ENCODE measurements at regions not wholly inside any gene's neighbourhood (a gene's known extent, or its start where the extent isn't known, plus 50 kb on each side); places are given as distances from the start of the nearest gene placed in this dataset.

GRCh38 chr3:146715170-146715569 lies 110.0 kb upstream of the PLSCR5 start:
- Histone ChIP-seq H3K56ac (ENCODE audit: low read length) (no peak overlapping the region), H4K8ac (ENCODE audit: low read depth, low read length) (no peak overlapping the region), H3K36me3 (ENCODE audit: control insufficient read depth, insufficient read depth, low read length) (no peaks in the 10 kb centered on the region), H3K79me2 (ENCODE audit: control insufficient read depth, insufficient read depth, low read length) (no peaks in the 10 kb centered on the region), H3K27ac (ENCODE audit: low read depth, low read length) (no peak overlapping the region), H2BK120ac (ENCODE audit: low read depth, low read length) (no peak overlapping the region), H3K18ac (ENCODE audit: low read length) (no peak overlapping the region), H3K4me2 (ENCODE audit: low read length) (no peak overlapping the region), H3K9ac (ENCODE audit: low read length) (no peak overlapping the region), H3K79me1 (ENCODE audit: low read length) (no peaks in the 10 kb centered on the region), H2BK5ac (ENCODE audit: low read length) (no peak overlapping the region), H3K4me1 (ENCODE audit: control insufficient read depth, low read depth, low read length) (no peaks in the 10 kb centered on the region), H2BK15ac (replicated peaks; ENCODE audit: low read depth) (no peak overlapping the region), H2AK5ac (ENCODE audit: low read length) (no peak overlapping the region), H3K27me3 (ENCODE audit: insufficient read depth, low read length, poor library complexity) (no peaks in the 10 kb centered on the region), H3K4me3 (ENCODE audit: low read length) (no peak overlapping the region), H4K5ac (ENCODE audit: low read length) (no peak overlapping the region), H3K23ac (ENCODE audit: low read length) (no peak overlapping the region), H3K4ac (ENCODE audit: low read depth, low read length) (no peak overlapping the region)
- DNase-seq: no peak

- no peak for DNase-seq
- no peak overlapping the region for H3K56ac ChIP-seq (ENCODE audit: low read length)
- no peak overlapping the region for H4K5ac ChIP-seq (ENCODE audit: low read length)
- H3K79me2 ChIP-seq (ENCODE audit: control insufficient read depth, insufficient read depth, low read length): no peaks in the 10 kb centered on the region
- H4K8ac ChIP-seq (ENCODE audit: low read depth, low read length): no peak overlapping the region
- H3K36me3 ChIP-seq (ENCODE audit: control insufficient read depth, insufficient read depth, low read length): no peaks in the 10 kb centered on the region
- no peaks in the 10 kb centered on the region for H3K27me3 ChIP-seq (ENCODE audit: insufficient read depth, low read length, poor library complexity)
- no peak overlapping the region for H3K23ac ChIP-seq (ENCODE audit: low read length)
- no peak overlapping the region for H3K4me2 ChIP-seq (ENCODE audit: low read length)
- no CpG with 5 or more reads among the region's 3 CpGs for WGBS (ENCODE audit: extremely low coverage, insufficient coverage, low lambda C conversion rate)
- no peak overlapping the region for H3K4ac ChIP-seq (ENCODE audit: low read depth, low read length)
- no peak overlapping the region for H3K27ac ChIP-seq (ENCODE audit: low read depth, low read length)
- no peak overlapping the region for H3K4me3 ChIP-seq (ENCODE audit: low read length)
- no peaks in the 10 kb centered on the region for H3K79me1 ChIP-seq (ENCODE audit: low read length)
- no peak overlapping the region for H2AK5ac ChIP-seq (ENCODE audit: low read length)
- H3K18ac ChIP-seq (ENCODE audit: low read length): no peak overlapping the region
- no peak overlapping the region for H2BK15ac ChIP-seq (replicated peaks; ENCODE audit: low read depth)
- no peak overlapping the region for H3K9ac ChIP-seq (ENCODE audit: low read length)
- no peak overlapping the region for H2BK120ac ChIP-seq (ENCODE audit: low read depth, low read length)
- H2BK5ac ChIP-seq (ENCODE audit: low read length): no peak overlapping the region
- no peaks in the 10 kb centered on the region for H3K4me1 ChIP-seq (ENCODE audit: control insufficient read depth, low read depth, low read length)
Observed at GRCh38 chr3:146712806-146713205, 107.7 kb upstream of the PLSCR5 start.

- 100% methylated on average over 1 of the region's 3 CpGs for WGBS (ENCODE audit: extremely low coverage, insufficient coverage, low lambda C conversion rate)
- no peak overlapping the region for H3K27ac ChIP-seq (ENCODE audit: low read depth, low read length)
- no peak for DNase-seq
- H3K4me2 ChIP-seq (ENCODE audit: low read length): no peak overlapping the region
- no peak overlapping the region for H2BK120ac ChIP-seq (ENCODE audit: low read depth, low read length)
- no peak overlapping the region for H2BK5ac ChIP-seq (ENCODE audit: low read length)
- H3K27me3 ChIP-seq (ENCODE audit: insufficient read depth, low read length, poor library complexity): no peaks in the 10 kb centered on the region
- no peak overlapping the region for H4K8ac ChIP-seq (ENCODE audit: low read depth, low read length)
- H2BK15ac ChIP-seq (replicated peaks; ENCODE audit: low read depth): no peak overlapping the region
- no peaks in the 10 kb centered on the region for H3K79me2 ChIP-seq (ENCODE audit: control insufficient read depth, insufficient read depth, low read length)
- no peak overlapping the region for H3K4ac ChIP-seq (ENCODE audit: low read depth, low read length)
- H3K9ac ChIP-seq (ENCODE audit: low read length): no peak overlapping the region
- no peaks in the 10 kb centered on the region for H3K79me1 ChIP-seq (ENCODE audit: low read length)
- no peak overlapping the region for H4K5ac ChIP-seq (ENCODE audit: low read length)
- H3K36me3 ChIP-seq (ENCODE audit: control insufficient read depth, insufficient read depth, low read length): no peaks in the 10 kb centered on the region
- H3K56ac ChIP-seq (ENCODE audit: low read length): no peak overlapping the region
- no peak overlapping the region for H3K4me3 ChIP-seq (ENCODE audit: low read length)
- H3K23ac ChIP-seq (ENCODE audit: low read length): no peak overlapping the region
- no peaks in the 10 kb centered on the region for H3K4me1 ChIP-seq (ENCODE audit: control insufficient read depth, low read depth, low read length)
- no peak overlapping the region for H3K18ac ChIP-seq (ENCODE audit: low read length)
- H2AK5ac ChIP-seq (ENCODE audit: low read length): no peak overlapping the region
Observed at GRCh38 chr3:146709969-146710368, 104.8 kb upstream of the PLSCR5 start.

- no CpG with 5 or more reads among the region's 2 CpGs for WGBS (ENCODE audit: extremely low coverage, insufficient coverage, low lambda C conversion rate)
- H2BK5ac ChIP-seq (ENCODE audit: low read length): no peak overlapping the region
- no peaks in the 10 kb centered on the region for H3K27me3 ChIP-seq (ENCODE audit: insufficient read depth, low read length, poor library complexity)
- H3K9ac ChIP-seq (ENCODE audit: low read length): no peak overlapping the region
- H2BK120ac ChIP-seq (ENCODE audit: low read depth, low read length): no peak overlapping the region
- DNase-seq: peak; percentile 51
- no peak overlapping the region for H3K56ac ChIP-seq (ENCODE audit: low read length)
- H3K23ac ChIP-seq (ENCODE audit: low read length): no peak overlapping the region
- no peak overlapping the region for H4K8ac ChIP-seq (ENCODE audit: low read depth, low read length)
- no peak overlapping the region for H3K4me2 ChIP-seq (ENCODE audit: low read length)
- H2AK5ac ChIP-seq (ENCODE audit: low read length): no peak overlapping the region
- no peaks in the 10 kb centered on the region for H3K79me2 ChIP-seq (ENCODE audit: control insufficient read depth, insufficient read depth, low read length)
- no peak overlapping the region for H3K27ac ChIP-seq (ENCODE audit: low read depth, low read length)
- no peaks in the 10 kb centered on the region for H3K4me1 ChIP-seq (ENCODE audit: control insufficient read depth, low read depth, low read length)
- H4K5ac ChIP-seq (ENCODE audit: low read length): no peak overlapping the region
- no peak overlapping the region for H3K4ac ChIP-seq (ENCODE audit: low read depth, low read length)
- no peaks in the 10 kb centered on the region for H3K79me1 ChIP-seq (ENCODE audit: low read length)
- H3K36me3 ChIP-seq (ENCODE audit: control insufficient read depth, insufficient read depth, low read length): no peaks in the 10 kb centered on the region
- no peak overlapping the region for H3K4me3 ChIP-seq (ENCODE audit: low read length)
- H3K18ac ChIP-seq (ENCODE audit: low read length): no peak overlapping the region
- H2BK15ac ChIP-seq (replicated peaks; ENCODE audit: low read depth): no peak overlapping the region
Observed at GRCh38 chr3:146705225-146705624, 100.1 kb upstream of the PLSCR5 start.

GRCh38 chr3:146702237-146702636 lies 97.1 kb upstream of the PLSCR5 start:
- H4K5ac ChIP-seq (ENCODE audit: low read length): no peak overlapping the region
- no peaks in the 10 kb centered on the region for H3K36me3 ChIP-seq (ENCODE audit: control insufficient read depth, insufficient read depth, low read length)
- DNase-seq: no peak
- no peak overlapping the region for H2BK5ac ChIP-seq (ENCODE audit: low read length)
- no peak overlapping the region for H3K9ac ChIP-seq (ENCODE audit: low read length)
- H3K4ac ChIP-seq (ENCODE audit: low read depth, low read length): no peak overlapping the region
- H3K79me1 ChIP-seq (ENCODE audit: low read length): no peaks in the 10 kb centered on the region
- H3K18ac ChIP-seq (ENCODE audit: low read length): no peak overlapping the region
- no peaks in the 10 kb centered on the region for H3K27me3 ChIP-seq (ENCODE audit: insufficient read depth, low read length, poor library complexity)
- H2AK5ac ChIP-seq (ENCODE audit: low read length): no peak overlapping the region
- H3K56ac ChIP-seq (ENCODE audit: low read length): no peak overlapping the region
- H2BK120ac ChIP-seq (ENCODE audit: low read depth, low read length): no peak overlapping the region
- no peak overlapping the region for H3K4me2 ChIP-seq (ENCODE audit: low read length)
- no peak overlapping the region for H3K23ac ChIP-seq (ENCODE audit: low read length)
- H3K4me1 ChIP-seq (ENCODE audit: control insufficient read depth, low read depth, low read length): no peaks in the 10 kb centered on the region
- no peak overlapping the region for H3K27ac ChIP-seq (ENCODE audit: low read depth, low read length)
- no CpG with 5 or more reads among the region's 5 CpGs for WGBS (ENCODE audit: extremely low coverage, insufficient coverage, low lambda C conversion rate)
- no peak overlapping the region for H2BK15ac ChIP-seq (replicated peaks; ENCODE audit: low read depth)
- no peak overlapping the region for H3K4me3 ChIP-seq (ENCODE audit: low read length)
- H3K79me2 ChIP-seq (ENCODE audit: control insufficient read depth, insufficient read depth, low read length): no peaks in the 10 kb centered on the region
- no peak overlapping the region for H4K8ac ChIP-seq (ENCODE audit: low read depth, low read length)

- Histone ChIP-seq H3K27ac (ENCODE audit: low read depth, low read length) (no peak overlapping the region), H3K4me1 (ENCODE audit: control insufficient read depth, low read depth, low read length) (no peaks in the 10 kb centered on the region), H3K56ac (ENCODE audit: low read length) (no peak overlapping the region), H3K36me3 (ENCODE audit: control insufficient read depth, insufficient read depth, low read length) (no peaks in the 10 kb centered on the region), H3K18ac (ENCODE audit: low read length) (no peak overlapping the region), H2BK5ac (ENCODE audit: low read length) (no peak overlapping the region), H2BK15ac (replicated peaks; ENCODE audit: low read depth) (no peak overlapping the region), H2AK5ac (ENCODE audit: low read length) (no peak overlapping the region), H4K8ac (ENCODE audit: low read depth, low read length) (no peak overlapping the region), H3K9ac (ENCODE audit: low read length) (no peak overlapping the region), H3K79me2 (ENCODE audit: control insufficient read depth, insufficient read depth, low read length) (no peaks in the 10 kb centered on the region), H3K27me3 (ENCODE audit: insufficient read depth, low read length, poor library complexity) (no peaks in the 10 kb centered on the region), H2BK120ac (ENCODE audit: low read depth, low read length) (no peak overlapping the region), H3K4me2 (ENCODE audit: low read length) (no peak overlapping the region), H3K23ac (ENCODE audit: low read length) (no peak overlapping the region), H3K4me3 (ENCODE audit: low read length) (no peak overlapping the region), H3K79me1 (ENCODE audit: low read length) (no peaks in the 10 kb centered on the region), H3K4ac (ENCODE audit: low read depth, low read length) (no peak overlapping the region), H4K5ac (ENCODE audit: low read length) (no peak overlapping the region)
- peak; percentile 15 for DNase-seq
- no CpG with 5 or more reads among the region's 3 CpGs for WGBS (ENCODE audit: extremely low coverage, insufficient coverage, low lambda C conversion rate)
Observed at GRCh38 chr3:146701246-146701645, 96.1 kb upstream of the PLSCR5 start.

All from mesendoderm (in vitro differentiated cells).